Testis (tissue), 2 donors: ENCODE measurements at regions not wholly inside any gene's neighbourhood (a gene's known extent, or its start where the extent isn't known, plus 50 kb on each side); places are given as distances from the start of the nearest gene placed in this dataset.

Experiments
- DNase-seq: peaks from one replicate; pipeline ENCODE4 v3.0.0-alpha.2; 2019
- H3K27ac ChIP-seq, 2 donors: fragments of 200-600 bp; sonication (generic); one replicate each; pipeline ENCODE4 v1.5.1; 2019
- H3K27me3 ChIP-seq: fragments of 200-600 bp; sonication (generic); one replicate; pipeline ENCODE4 v1.5.1; 2019
- H3K36me3 ChIP-seq: fragments of 200-600 bp; sonication (generic); one replicate; pipeline ENCODE4 v1.5.1; 2017; ENCODE audit warnings: low read depth; ENCODE audit errors: missing control alignments
- H3K4me1 ChIP-seq: fragments of 200-600 bp; sonication (generic); one replicate; pipeline ENCODE4 v1.5.1; 2019
- H3K4me3 ChIP-seq, 2 donors: fragments of 200-600 bp; sonication (generic); one replicate each; pipeline ENCODE4 v1.5.1; 2017 to 2019
- H3K9me3 ChIP-seq: fragments of 200-600 bp; sonication (generic); one replicate; pipeline ENCODE4 v1.5.1; 2017
- CTCF ChIP-seq, 3 experiments: fragments of 450-650 bp in 2 of 3; fragments of 200-600 bp in 1 of 3; sonication (generic) in 1 of 3; IDR thresholded peaks; one replicate each; pipeline ENCODE4 v1.5.1; 2016 to 2019; ENCODE audit warnings: antibody characterized with exemption in 3 of 3, mild to moderate bottlenecking in 2 of 3, moderate library complexity in 1 of 3
- POLR2A ChIP-seq: fragments of 450-650 bp; IDR thresholded peaks from one replicate; pipeline ENCODE4 v1.6.1; 2017; ENCODE audit warnings: antibody characterized with exemption, mild to moderate bottlenecking, moderate library complexity
- WGBS, 2 donors: methylation state at CpG; one replicate each; pipeline ENCODE4 v1.1.5; 2018; 5-methylcytosine and 5-hydroxymethylcytosine counted together
- intact Hi-C: fragments of 100-400 bp; cut with DNase I; formaldehyde crosslinking; loops from one replicate; pipeline ENCODE4 v1.15.1; 2023; ENCODE audit warnings: low total_unique reads

- Histone ChIP-seq H3K27ac (no peak overlapping the region), H3K9me3 (no peaks in the 10 kb centered on the region), H3K4me1 (no peaks in the 10 kb centered on the region), H3K4me3 (no peak overlapping the region), H3K36me3 (no peaks in the 10 kb centered on the region), H3K27me3 (no peaks in the 10 kb centered on the region)
- intact Hi-C loops = no loop called here
- TF ChIP-seq CTCF (IDR thresholded peaks at IDR 0.05) = no peak
- no peak for TF ChIP-seq POLR2A
- 88% methylated on average over 4 of the region's 4 CpGs for WGBS, 2 donors
- no peak for DNase-seq
Observed at GRCh38 chr12:68462803-68463202, 130.6 kb upstream of the MDM1 start.

GRCh38 chr12:68465227-68465626 is 133.1 kb upstream of the MDM1 start:
- no peak overlapping the region for H3K27ac ChIP-seq
- no peaks in the 10 kb centered on the region for H3K27me3 ChIP-seq
- H3K4me1 ChIP-seq = no peaks in the 10 kb centered on the region
- DNase-seq = no peak
- H3K4me3 ChIP-seq = no peak overlapping the region
- 90 to 92% methylated on average over 2 of the region's 2 CpGs for WGBS, 2 donors
- intact Hi-C loops = no loop called here
- TF ChIP-seq CTCF (IDR thresholded peaks at IDR 0.05) (no peak), POLR2A (no peak)
- H3K36me3 ChIP-seq = no peaks in the 10 kb centered on the region
- no peaks in the 10 kb centered on the region for H3K9me3 ChIP-seq

GRCh38 chr12:68467514-68467913 is 135.4 kb upstream of the MDM1 start:
- WGBS, 2 donors = 79 to 83% methylated on average over 3 of the region's 3 CpGs
- no peak overlapping the region for H3K4me3 ChIP-seq
- H3K4me1 ChIP-seq = no peaks in the 10 kb centered on the region
- no peak for TF ChIP-seq POLR2A
- no peak for TF ChIP-seq CTCF (IDR thresholded peaks at IDR 0.05)
- H3K36me3 ChIP-seq = no peaks in the 10 kb centered on the region
- H3K27ac ChIP-seq = no peak overlapping the region
- no peak for DNase-seq
- intact Hi-C loops = no loop called here
- no peaks in the 10 kb centered on the region for H3K27me3 ChIP-seq
- H3K9me3 ChIP-seq = no peaks in the 10 kb centered on the region

- Histone ChIP-seq H3K27me3 (no peaks in the 10 kb centered on the region), H3K4me1 (no peaks in the 10 kb centered on the region), H3K4me3 (no peak overlapping the region), H3K27ac (no peak overlapping the region), H3K9me3 (no peaks in the 10 kb centered on the region), H3K36me3 (no peaks in the 10 kb centered on the region)
- intact Hi-C loops = no loop called here
- no peak for DNase-seq
- TF ChIP-seq POLR2A = no peak
- TF ChIP-seq CTCF (IDR thresholded peaks at IDR 0.05) = no peak
- WGBS, 2 donors = 95 to 100% methylated on average over 2 of the region's 2 CpGs
Observed at GRCh38 chr12:68468036-68468435, 135.9 kb upstream of the MDM1 start.

- Histone ChIP-seq H3K4me3 (no peak overlapping the region), H3K9me3 (no peaks in the 10 kb centered on the region), H3K27ac (no peak overlapping the region), H3K36me3 (no peaks in the 10 kb centered on the region), H3K27me3 (no peaks in the 10 kb centered on the region), H3K4me1 (no peaks in the 10 kb centered on the region)
- intact Hi-C loops = no loop called here
- no peak for DNase-seq
- TF ChIP-seq CTCF (IDR thresholded peaks at IDR 0.05) (no peak), POLR2A (no peak)
- WGBS, 2 donors = 90 to 97% methylated on average over 3 of the region's 3 CpGs
Observed at GRCh38 chr12:68469113-68469512, 137.0 kb upstream of the MDM1 start.
